Activated naive CD8-positive, alpha-beta T cell treated with anti-CD3 and anti-CD28 coated beads, Interleukin-2, amount 50 U/mL, for 24 hours (primary cell): ENCODE measurements at regions not wholly inside any gene's neighbourhood (a gene's known extent, or its start where the extent isn't known, plus 50 kb on each side); places are given as distances from the start of the nearest gene placed in this dataset.

Source experiments
- ATAC-seq: fragments of 150-1000 bp; cut with Tn5 transposase; one replicate; pipeline ENCODE4 v1.10.0; 2021
- DNase-seq: peaks from one replicate; pipeline ENCODE4 v3.0.0; 2021
- H3K27ac Mint-ChIP-seq: one replicate; pipeline ENCODE4 v1.8.0; 2021; ENCODE audit warnings: mild to moderate bottlenecking, mixed read lengths
- H3K27me3 Mint-ChIP-seq: one replicate; pipeline ENCODE4 v1.8.0; 2021; ENCODE audit warnings: mixed read lengths
- H3K36me3 Mint-ChIP-seq: one replicate; pipeline ENCODE4 v1.8.0; 2021; ENCODE audit warnings: low read depth, mixed read lengths
- H3K4me1 Mint-ChIP-seq: one replicate; pipeline ENCODE4 v1.8.0; 2021; ENCODE audit warnings: mixed read lengths
- H3K4me3 Mint-ChIP-seq: one replicate; pipeline ENCODE4 v1.8.0; 2021; ENCODE audit warnings: mild to moderate bottlenecking, moderate library complexity, mixed read lengths
- H3K9me3 Mint-ChIP-seq: one replicate; pipeline ENCODE4 v1.8.0; 2021; ENCODE audit warnings: mixed read lengths

- no peak overlapping the region for H3K27ac Mint-ChIP-seq
- H3K4me3 Mint-ChIP-seq: no peak overlapping the region
- H3K27me3 Mint-ChIP-seq: no peaks in the 10 kb centered on the region
- no peaks in the 10 kb centered on the region for H3K36me3 Mint-ChIP-seq
- no peaks in the 10 kb centered on the region for H3K9me3 Mint-ChIP-seq
- H3K4me1 Mint-ChIP-seq: peaks cover 4% of the 10 kb centered on the region
- ATAC-seq: no peak
- DNase-seq: no peak
These were observed 80.2 kb upstream of the GREM2 start for GRCh38 chr1:240691909-240692705.

DNA sequence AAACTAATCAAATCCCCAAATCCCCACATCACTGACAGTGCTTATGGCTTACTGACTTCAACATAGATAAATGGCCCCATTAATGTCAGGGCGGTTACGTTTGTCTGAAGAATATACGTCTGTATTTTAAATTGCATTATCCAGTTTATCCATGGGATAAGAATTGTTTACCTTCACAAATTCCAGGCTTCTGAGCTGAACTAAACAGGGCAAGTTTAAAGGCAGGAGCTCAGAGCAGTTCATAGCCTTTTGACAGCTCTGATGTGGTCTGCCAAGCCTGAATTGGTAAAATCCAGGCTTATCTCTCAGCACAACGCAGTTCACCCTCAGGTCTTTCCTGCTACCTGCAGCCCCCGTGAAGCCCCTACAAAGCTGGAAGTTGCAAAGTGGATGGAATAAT, 79.5 kb upstream of the GREM2 start:
- DNase-seq (no peak), ATAC-seq (no peak)
- Mint-ChIP-seq H3K4me3 (no peak overlapping the region), H3K9me3 (no peaks in the 10 kb centered on the region), H3K36me3 (no peaks in the 10 kb centered on the region), H3K27ac (no peak overlapping the region), H3K4me1 (peaks cover 4% of the 10 kb centered on the region), H3K27me3 (no peaks in the 10 kb centered on the region)

GRCh38 chr1:240687820-240688219, 75.9 kb upstream of the GREM2 start:
- Mint-ChIP-seq H3K9me3 (no peaks in the 10 kb centered on the region), H3K4me1 (peaks cover 4% of the 10 kb centered on the region), H3K27ac (no peak overlapping the region), H3K27me3 (no peaks in the 10 kb centered on the region), H3K4me3 (no peak overlapping the region), H3K36me3 (no peaks in the 10 kb centered on the region)
- ATAC-seq (no peak), DNase-seq (no peak)

- ATAC-seq (no peak), DNase-seq (no peak)
- H3K9me3 Mint-ChIP-seq: peaks cover 6% of the 10 kb centered on the region
- peaks cover 4% of the 10 kb centered on the region for H3K4me1 Mint-ChIP-seq
- H3K27me3 Mint-ChIP-seq: no peaks in the 10 kb centered on the region
- H3K4me3 Mint-ChIP-seq: no peak overlapping the region
- no peaks in the 10 kb centered on the region for H3K36me3 Mint-ChIP-seq
- H3K27ac Mint-ChIP-seq: no peak overlapping the region
These were observed 71.6 kb upstream of the GREM2 start for GRCh38 chr1:240683576-240683975.

DNA sequence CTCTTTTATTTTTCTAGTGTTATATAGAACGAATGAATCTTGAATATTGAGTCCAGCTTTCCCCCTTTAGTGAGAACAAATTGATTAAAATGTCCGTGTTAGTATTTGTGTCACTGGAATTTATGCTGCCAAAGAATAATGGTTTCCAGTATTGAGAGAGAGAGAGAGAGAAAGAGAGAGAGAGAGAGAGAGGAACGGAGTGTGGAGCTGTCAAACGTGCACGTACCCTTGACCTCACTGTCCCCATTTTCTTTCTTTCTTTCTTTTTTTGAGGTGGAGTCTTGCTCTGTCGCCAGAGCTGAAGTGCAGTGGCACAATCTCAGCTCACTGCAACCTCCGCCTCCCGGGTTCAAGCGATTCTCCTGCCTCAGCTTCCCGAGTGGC, 70.9 kb upstream of the GREM2 start:
- Mint-ChIP-seq H3K27ac (no peak overlapping the region), H3K4me1 (peaks cover 2% of the 10 kb centered on the region), H3K4me3 (no peak overlapping the region), H3K9me3 (peaks cover 6% of the 10 kb centered on the region), H3K36me3 (no peaks in the 10 kb centered on the region), H3K27me3 (no peaks in the 10 kb centered on the region)
- ATAC-seq: no peak
- DNase-seq: no peak

GRCh38 chr1:240682166-240682858, 70.4 kb upstream of the GREM2 start:
- no peak for DNase-seq
- ATAC-seq: no peak
- Mint-ChIP-seq H3K36me3 (no peaks in the 10 kb centered on the region), H3K27ac (no peak overlapping the region), H3K4me3 (no peak overlapping the region), H3K4me1 (no peaks in the 10 kb centered on the region), H3K27me3 (no peaks in the 10 kb centered on the region), H3K9me3 (peaks cover 6% of the 10 kb centered on the region)

DNA sequence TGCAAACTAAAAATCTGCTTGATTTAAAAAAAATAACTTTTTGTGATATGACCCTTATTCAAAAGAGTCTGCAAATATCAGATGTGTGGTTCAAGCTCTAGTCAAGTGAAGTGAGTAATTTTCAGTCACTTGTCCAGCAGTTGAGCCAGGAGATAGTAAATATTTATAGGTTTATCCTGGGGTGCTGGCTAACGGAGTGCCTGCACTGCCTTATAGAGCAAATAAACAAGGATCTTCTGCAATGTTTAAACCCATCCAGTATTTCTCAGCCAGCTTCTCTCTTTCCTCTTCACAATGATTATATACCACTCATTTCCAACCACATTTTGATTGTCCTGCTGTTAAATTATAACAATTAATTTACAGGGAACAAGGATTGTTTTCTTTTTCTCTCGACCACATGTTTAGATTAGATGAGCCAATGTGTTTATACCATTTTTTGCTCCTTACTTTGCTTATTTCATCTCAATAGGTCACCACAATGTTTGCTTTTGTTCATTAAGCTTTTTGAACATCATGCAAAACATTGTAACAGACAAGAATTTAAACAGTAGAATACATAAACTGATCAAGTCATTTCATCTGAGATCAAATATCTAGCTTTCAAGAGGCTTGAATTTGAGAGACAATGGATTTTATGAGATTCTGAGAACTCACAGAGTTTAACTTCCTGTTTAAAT, 60.3 kb upstream of the GREM2 start:
- no peaks in the 10 kb centered on the region for H3K27me3 Mint-ChIP-seq
- no peak for DNase-seq
- no peaks in the 10 kb centered on the region for H3K36me3 Mint-ChIP-seq
- H3K27ac Mint-ChIP-seq: no peak overlapping the region
- peaks cover 3% of the 10 kb centered on the region for H3K4me1 Mint-ChIP-seq
- ATAC-seq: no peak
- H3K4me3 Mint-ChIP-seq: no peak overlapping the region
- peaks cover 10% of the 10 kb centered on the region for H3K9me3 Mint-ChIP-seq

- ATAC-seq: no peak
- Mint-ChIP-seq H3K4me1 (peaks cover 11% of the 10 kb centered on the region), H3K9me3 (peaks cover 14% of the 10 kb centered on the region), H3K27ac (no peak overlapping the region), H3K4me3 (no peak overlapping the region), H3K36me3 (no peaks in the 10 kb centered on the region), H3K27me3 (peaks cover under 1% of the 10 kb centered on the region)
- DNase-seq: no peak
These were observed 55.4 kb upstream of the GREM2 start for GRCh38 chr1:240667351-240667750.

GRCh38 chr1:240666568-240667198, 54.7 kb upstream of the GREM2 start:
- no peak overlapping the region for H3K4me3 Mint-ChIP-seq

DNA sequence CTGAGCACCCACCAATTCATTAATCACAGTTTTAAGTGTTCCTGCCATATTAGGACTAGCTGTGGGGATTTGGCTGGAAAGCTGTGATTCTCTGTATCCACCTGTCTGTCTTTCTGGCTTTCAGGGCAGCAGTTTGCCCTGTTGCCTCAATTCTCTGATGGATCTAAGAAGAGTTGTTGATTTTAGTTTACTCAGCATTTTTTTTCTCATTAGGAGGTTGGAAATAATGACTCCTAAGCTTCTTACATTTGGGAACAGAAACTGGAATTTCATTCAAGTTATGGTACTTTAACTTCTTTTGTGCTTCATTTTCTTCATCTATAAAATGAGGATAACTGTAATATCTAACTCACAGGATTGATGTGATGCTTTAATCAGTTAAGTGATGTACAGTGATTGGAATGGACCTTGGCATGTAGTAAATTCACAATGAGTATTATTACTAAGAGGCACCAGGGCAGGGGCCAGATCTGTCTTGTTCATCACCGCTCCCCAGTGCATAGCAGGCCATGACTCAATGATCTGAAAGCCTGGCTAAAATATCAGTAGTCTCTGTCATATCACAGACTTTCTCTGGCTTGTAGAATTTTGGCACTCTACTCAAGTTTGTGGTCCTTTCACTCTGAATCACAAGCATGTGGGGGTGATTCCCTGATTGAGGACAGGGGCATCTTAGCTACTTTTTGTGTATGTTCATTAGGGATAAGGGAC, 51.4 kb upstream of the GREM2 start:
- no peak overlapping the region for H3K4me3 Mint-ChIP-seq
- H3K36me3 Mint-ChIP-seq: no peaks in the 10 kb centered on the region
- H3K9me3 Mint-ChIP-seq: peaks cover 8% of the 10 kb centered on the region
- no peak overlapping the region for H3K27ac Mint-ChIP-seq
- DNase-seq: no peak
- peaks cover 11% of the 10 kb centered on the region for H3K4me1 Mint-ChIP-seq
- no peak for ATAC-seq
- H3K27me3 Mint-ChIP-seq: peaks cover 5% of the 10 kb centered on the region

More at GRCh38 chr1:240666568-240667198, 54.7 kb upstream of the GREM2 start:
- no peaks in the 10 kb centered on the region for H3K36me3 Mint-ChIP-seq
- no peak overlapping the region for H3K27ac Mint-ChIP-seq
- peak; percentile 28 for ATAC-seq
- H3K27me3 Mint-ChIP-seq: peaks cover 5% of the 10 kb centered on the region
- peaks cover 11% of the 10 kb centered on the region for H3K4me1 Mint-ChIP-seq
- no peak for DNase-seq
- peaks cover 14% of the 10 kb centered on the region for H3K9me3 Mint-ChIP-seq
